ENCODE measurements at regions not wholly inside any gene's neighbourhood (a gene's known extent, or its start where the extent isn't known, plus 50 kb on each side); places are given as distances from the start of the nearest gene placed in this dataset.
A peak's percentile ranks its signal among the peaks of the same experiment; 100 is the strongest.

GRCh38 chr11:2083411-2083810, 55.8 kb downstream of the IGF2 start:
- DNase-seq (ENCODE audit: low read depth): no peak
- TF ChIP-seq CTCF (conservative IDR thresholded peaks at IDR 0.05; ENCODE audit: low read length): no peak
- no peak overlapping the region for H3K4me3 ChIP-seq (ENCODE audit: low read length)

GRCh38 chr11:2077061-2077802, 62.0 kb downstream of the IGF2 start:
- DNase-seq (ENCODE audit: low read depth): peak; percentile 55
- TF ChIP-seq CTCF (conservative IDR thresholded peaks at IDR 0.05; ENCODE audit: low read length): no peak
- no peak overlapping the region for H3K4me3 ChIP-seq (ENCODE audit: low read length)

GRCh38 chr11:2076441-2076840, 62.7 kb downstream of the IGF2 start:
- TF ChIP-seq CTCF (conservative IDR thresholded peaks at IDR 0.05; ENCODE audit: low read length): no peak
- no peak overlapping the region for H3K4me3 ChIP-seq (ENCODE audit: low read length)
- DNase-seq (ENCODE audit: low read depth): no peak

- TF ChIP-seq CTCF (conservative IDR thresholded peaks at IDR 0.05; ENCODE audit: low read length): no peak
- H3K4me3 ChIP-seq (ENCODE audit: low read length): no peak overlapping the region
- no peak for DNase-seq (ENCODE audit: low read depth)
These were observed 64.8 kb downstream of the IGF2 start for GRCh38 chr11:2074266-2074825.

GRCh38 chr11:2072551-2073261, 66.5 kb downstream of the IGF2 start:
- DNase-seq (ENCODE audit: low read depth): peak; percentile 11
- no peak for TF ChIP-seq CTCF (conservative IDR thresholded peaks at IDR 0.05; ENCODE audit: low read length)
- no peak overlapping the region for H3K4me3 ChIP-seq (ENCODE audit: low read length)

GRCh38 chr11:2071748-2072385, 67.3 kb downstream of the IGF2 start:
- no peak for TF ChIP-seq CTCF (conservative IDR thresholded peaks at IDR 0.05; ENCODE audit: low read length)
- no peak for DNase-seq (ENCODE audit: low read depth)
- no peak overlapping the region for H3K4me3 ChIP-seq (ENCODE audit: low read length)
